ENCODE measurements at regions not wholly inside any gene's neighbourhood (a gene's known extent, or its start where the extent isn't known, plus 50 kb on each side); places are given as distances from the start of the nearest gene placed in this dataset.

GRCh38 chr22:22404598-22405284 lies 103.8 kb downstream of the ZNF280B start:
- H3K4me1 ChIP-seq (ENCODE audit: control insufficient read depth in 4 of 4, insufficient read depth in 4 of 4, low read length in 3 of 4), result peaks cover 0 to 4% (median 2%) of the 10 kb centered on the region in 4 donors
- 85% methylated on average over 8 of the region's 8 CpGs for WGBS
- peaks cover 0 to 2% (median 0%) of the 10 kb centered on the region in 4 donors for H3K27me3 ChIP-seq (ENCODE audit: control insufficient read depth in 4 of 4, insufficient read depth in 4 of 4, low read length in 3 of 4)
- H3K9me3 ChIP-seq (ENCODE audit: control insufficient read depth in 4 of 4, low read length in 3 of 4), result no peaks in the 10 kb centered on the region
- no peaks in the 10 kb centered on the region for H3K36me3 ChIP-seq (ENCODE audit: control insufficient read depth in 4 of 4, insufficient read depth in 3 of 4, low read depth in 1 of 4, low read length in 3 of 4)
- no peak overlapping the region for H3K4me3 ChIP-seq (ENCODE audit: low read depth in 1 of 3, low read length in 3 of 3)
- no peak overlapping the region for H3K9ac ChIP-seq (ENCODE audit: low read depth in 1 of 2, low read length in 2 of 2)
- no peak for DNase-seq (ENCODE audit: low spot score)
- TF ChIP-seq EGR1 (IDR thresholded peaks at IDR 0.05; ENCODE audit: low read depth in 2 of 2) (no peak), RAD21 (IDR thresholded peaks at IDR 0.05) (no peak), ZBTB33 (IDR thresholded peaks at IDR 0.05) (no peak), TAF1 (conservative IDR thresholded peaks at IDR 0.05) (no peak), FOXA2 (IDR thresholded peaks at IDR 0.05) (no peak), HNF4A (conservative IDR thresholded peaks at IDR 0.05) (no peak), RXRA (IDR thresholded peaks at IDR 0.05) (no peak), ATF3 (IDR thresholded peaks at IDR 0.05) (no peak), FOXA1 (IDR thresholded peaks at IDR 0.05) (no peak), GABPA (IDR thresholded peaks at IDR 0.05 in 1 of 2, conservative IDR thresholded peaks at IDR 0.05 in 1 of 2) (no peak), SP1 (IDR thresholded peaks at IDR 0.05) (no peak), NR2F2 (IDR thresholded peaks at IDR 0.05) (no peak), YY1 (IDR thresholded peaks at IDR 0.05) (no peak), REST (IDR thresholded peaks at IDR 0.05) (no peak)
- TF ChIP-seq, protein P1, sequence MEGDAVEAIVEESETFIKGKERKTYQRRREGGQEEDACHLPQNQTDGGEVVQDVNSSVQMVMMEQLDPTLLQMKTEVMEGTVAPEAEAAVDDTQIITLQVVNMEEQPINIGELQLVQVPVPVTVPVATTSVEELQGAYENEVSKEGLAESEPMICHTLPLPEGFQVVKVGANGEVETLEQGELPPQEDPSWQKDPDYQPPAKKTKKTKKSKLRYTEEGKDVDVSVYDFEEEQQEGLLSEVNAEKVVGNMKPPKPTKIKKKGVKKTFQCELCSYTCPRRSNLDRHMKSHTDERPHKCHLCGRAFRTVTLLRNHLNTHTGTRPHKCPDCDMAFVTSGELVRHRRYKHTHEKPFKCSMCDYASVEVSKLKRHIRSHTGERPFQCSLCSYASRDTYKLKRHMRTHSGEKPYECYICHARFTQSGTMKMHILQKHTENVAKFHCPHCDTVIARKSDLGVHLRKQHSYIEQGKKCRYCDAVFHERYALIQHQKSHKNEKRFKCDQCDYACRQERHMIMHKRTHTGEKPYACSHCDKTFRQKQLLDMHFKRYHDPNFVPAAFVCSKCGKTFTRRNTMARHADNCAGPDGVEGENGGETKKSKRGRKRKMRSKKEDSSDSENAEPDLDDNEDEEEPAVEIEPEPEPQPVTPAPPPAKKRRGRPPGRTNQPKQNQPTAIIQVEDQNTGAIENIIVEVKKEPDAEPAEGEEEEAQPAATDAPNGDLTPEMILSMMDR (IDR thresholded peaks at IDR 0.05; ENCODE audit: low read depth, low read length, missing input control), result no peak
- H3K27ac ChIP-seq (ENCODE audit: low read depth in 1 of 2, low read length in 2 of 2), result no peak overlapping the region
